ENCODE measurements at regions not wholly inside any gene's neighbourhood (a gene's known extent, or its start where the extent isn't known, plus 50 kb on each side); places are given as distances from the start of the nearest gene placed in this dataset.

GRCh38 chr3:65238652-65239051 is 550.9 kb upstream of the ADAMTS9 start:
- no peak for DNase-seq (ENCODE audit: low spot score)
- intact Hi-C loops (cut with DNase I) = no loop called here

- intact Hi-C loops (cut with DNase I) = no loop called here
Measured at GRCh38 chr3:65234499-65234898, 546.7 kb upstream of the ADAMTS9 start.

GRCh38 chr3:65233561-65233960 is 545.8 kb upstream of the ADAMTS9 start:
- intact Hi-C loops (cut with DNase I) = no loop called here
- no peak for DNase-seq (ENCODE audit: low spot score)

More at GRCh38 chr3:65234499-65234898, 546.7 kb upstream of the ADAMTS9 start:
- DNase-seq (ENCODE audit: low spot score) = no peak

- no peak for DNase-seq (ENCODE audit: low spot score)
- intact Hi-C loops (cut with DNase I) = no loop called here
Measured at GRCh38 chr3:65231544-65231943, 543.7 kb upstream of the ADAMTS9 start.

- DNase-seq (ENCODE audit: low spot score) = no peak
- intact Hi-C loops (cut with DNase I) = no loop called here
Measured at GRCh38 chr3:65230261-65231139, 542.7 kb upstream of the ADAMTS9 start.

GRCh38 chr3:65226287-65226686 is 538.5 kb upstream of the ADAMTS9 start:
- intact Hi-C loops (cut with DNase I) = no loop called here
- no peak for DNase-seq (ENCODE audit: low spot score)

- DNase-seq (ENCODE audit: low spot score) = no peak
- intact Hi-C loops (cut with DNase I) = no loop called here
Measured at GRCh38 chr3:65210026-65210814, 522.4 kb upstream of the ADAMTS9 start.

GRCh38 chr3:65202395-65202794 is 514.6 kb upstream of the ADAMTS9 start:
- DNase-seq (ENCODE audit: low spot score) = no peak
- intact Hi-C loops (cut with DNase I) = no loop called here

GRCh38 chr3:65201926-65202325 is 514.1 kb upstream of the ADAMTS9 start:
- DNase-seq (ENCODE audit: low spot score) = no peak
- intact Hi-C loops (cut with DNase I) = no loop called here

- no peak for DNase-seq (ENCODE audit: low spot score)
- intact Hi-C loops (cut with DNase I) = no loop called here
Measured at GRCh38 chr3:65200310-65200970, 512.6 kb upstream of the ADAMTS9 start.

- DNase-seq (ENCODE audit: low spot score) = no peak
- intact Hi-C loops (cut with DNase I) = no loop called here
Measured at GRCh38 chr3:65196663-65197062, 508.9 kb upstream of the ADAMTS9 start.

- no peak for DNase-seq (ENCODE audit: low spot score)
- intact Hi-C loops (cut with DNase I) = no loop called here
Measured at GRCh38 chr3:65195211-65196006, 507.6 kb upstream of the ADAMTS9 start.

- no peak for DNase-seq (ENCODE audit: low spot score)
Measured at GRCh38 chr3:65194744-65195143, 506.9 kb upstream of the ADAMTS9 start.

GRCh38 chr3:65194047-65194714 is 506.4 kb upstream of the ADAMTS9 start:
- DNase-seq (ENCODE audit: low spot score) = no peak
- intact Hi-C loops (cut with DNase I) = no loop called here

More at GRCh38 chr3:65194744-65195143, 506.9 kb upstream of the ADAMTS9 start:
- intact Hi-C loops (cut with DNase I) = no loop called here

GRCh38 chr3:65193531-65193930 is 505.7 kb upstream of the ADAMTS9 start:
- intact Hi-C loops (cut with DNase I) = no loop called here

GRCh38 chr3:65190111-65190510 is 502.3 kb upstream of the ADAMTS9 start:
- DNase-seq (ENCODE audit: low spot score) = no peak
- intact Hi-C loops (cut with DNase I) = no loop called here

More at GRCh38 chr3:65193531-65193930, 505.7 kb upstream of the ADAMTS9 start:
- DNase-seq (ENCODE audit: low spot score) = no peak

- intact Hi-C loops (cut with DNase I) = no loop called here
- DNase-seq (ENCODE audit: low spot score) = no peak
Measured at GRCh38 chr3:65186268-65186667, 498.5 kb upstream of the ADAMTS9 start.

- intact Hi-C loops (cut with DNase I) = no loop called here
- no peak for DNase-seq (ENCODE audit: low spot score)
Measured at GRCh38 chr3:65182682-65183081, 494.9 kb upstream of the ADAMTS9 start.

- intact Hi-C loops (cut with DNase I) = no loop called here
- DNase-seq (ENCODE audit: low spot score) = no peak
Measured at GRCh38 chr3:65182085-65182484, 494.3 kb upstream of the ADAMTS9 start.
